Inflammatory macrophage (primary cell): ENCODE measurements at regions not wholly inside any gene's neighbourhood (a gene's known extent, or its start where the extent isn't known, plus 50 kb on each side); places are given as distances from the start of the nearest gene placed in this dataset.

Experiments used
- DNase-seq, 2 donors: peaks; one replicate each; pipeline ENCODE4 v3.0.0-alpha.2; 2020 to 2022

DNA sequence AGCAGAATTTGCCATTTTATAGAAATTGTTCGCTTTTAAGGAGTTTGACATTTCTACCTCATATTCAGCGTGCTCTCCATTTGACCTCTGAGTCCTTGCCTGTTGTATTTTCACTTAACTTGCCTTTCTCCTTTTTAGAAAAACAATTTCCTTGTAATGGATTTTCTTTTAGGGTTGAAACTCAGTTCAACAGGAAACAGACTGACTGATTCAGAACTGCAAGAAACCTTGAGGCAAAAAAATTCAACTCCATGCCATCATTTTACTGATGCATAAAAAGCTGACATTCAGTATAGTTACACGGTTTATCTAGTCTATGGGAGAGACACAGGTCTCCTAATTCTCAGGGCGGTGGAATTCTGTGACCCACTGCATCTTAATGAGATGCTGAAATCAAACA lies 59.8 kb downstream of the MRPS30 start:
- DNase-seq = no peak

- no peak for DNase-seq
These were observed 61.2 kb downstream of the MRPS30 start for GRCh38 chr5:44869928-44870327.

- no peak for DNase-seq
These were observed 61.7 kb downstream of the MRPS30 start for GRCh38 chr5:44870430-44870829.

DNA sequence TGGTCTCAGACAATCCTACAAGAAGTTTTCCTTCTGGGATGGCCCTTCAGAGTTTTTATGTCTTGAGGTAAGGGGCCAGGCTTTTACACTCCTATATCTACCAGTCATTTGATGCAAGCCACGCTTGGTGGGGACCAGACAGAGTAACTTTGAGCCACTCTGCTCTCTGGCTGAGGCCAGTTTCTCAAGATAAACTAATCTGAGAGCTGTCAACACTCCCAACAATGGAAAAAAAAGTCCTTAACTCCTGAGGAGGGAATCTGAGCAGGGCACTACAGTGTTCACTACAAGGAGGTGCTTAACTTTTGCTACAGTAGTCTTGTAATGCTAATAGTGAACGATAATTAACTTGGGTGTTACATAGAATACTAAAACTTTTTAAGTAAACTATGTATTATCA lies 62.7 kb downstream of the MRPS30 start:
- DNase-seq = no peak

- DNase-seq = no peak
These were observed 67.2 kb downstream of the MRPS30 start for GRCh38 chr5:44875661-44876605.

- no peak for DNase-seq
These were observed 72.5 kb downstream of the MRPS30 start for GRCh38 chr5:44881266-44881665.

GRCh38 chr5:44884036-44884435 lies 75.3 kb downstream of the MRPS30 start:
- DNase-seq = no peak

DNA sequence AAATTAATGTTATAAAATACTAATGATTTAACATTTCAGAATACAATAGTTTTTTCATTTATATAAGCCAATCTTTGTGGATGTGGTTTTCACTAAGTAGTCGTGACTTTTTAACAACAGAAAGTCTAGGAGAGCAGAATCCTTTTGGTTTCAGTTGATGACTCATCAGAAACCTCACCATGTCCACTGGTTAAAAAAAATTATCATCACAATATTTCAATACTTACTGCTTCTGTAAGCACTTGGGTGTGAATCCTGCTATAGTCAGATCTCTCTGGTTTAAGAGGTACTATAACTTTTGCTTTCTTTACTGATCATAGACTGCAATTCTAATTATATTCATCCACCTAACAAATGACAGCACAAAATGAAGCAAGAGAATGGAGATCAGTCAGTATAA lies 77.2 kb downstream of the MRPS30 start:
- no peak for DNase-seq

GRCh38 chr5:44887722-44888121 lies 79.0 kb downstream of the MRPS30 start:
- no peak for DNase-seq

- DNase-seq = no peak
These were observed 79.7 kb downstream of the MRPS30 start for GRCh38 chr5:44888435-44888834.

DNA sequence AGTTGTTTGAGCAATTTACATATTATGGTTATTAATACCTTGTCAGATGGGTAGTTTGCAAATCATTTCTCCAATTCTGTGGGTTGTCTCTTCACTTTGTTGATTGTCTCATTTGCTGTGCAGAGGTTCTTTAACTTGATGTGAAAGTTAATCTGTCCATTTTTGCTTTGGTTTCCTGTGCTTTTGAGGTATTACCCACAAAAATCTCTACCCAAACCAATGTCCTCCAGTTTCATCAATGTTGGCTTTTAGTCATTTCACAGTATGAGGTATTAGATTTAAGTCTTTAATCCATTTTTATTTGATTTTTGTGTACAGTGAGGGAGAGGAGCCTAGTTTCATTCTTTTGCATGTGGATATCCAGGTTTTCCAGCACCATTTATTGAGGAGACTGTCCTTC lies 82.4 kb downstream of the MRPS30 start:
- no peak for DNase-seq

DNA sequence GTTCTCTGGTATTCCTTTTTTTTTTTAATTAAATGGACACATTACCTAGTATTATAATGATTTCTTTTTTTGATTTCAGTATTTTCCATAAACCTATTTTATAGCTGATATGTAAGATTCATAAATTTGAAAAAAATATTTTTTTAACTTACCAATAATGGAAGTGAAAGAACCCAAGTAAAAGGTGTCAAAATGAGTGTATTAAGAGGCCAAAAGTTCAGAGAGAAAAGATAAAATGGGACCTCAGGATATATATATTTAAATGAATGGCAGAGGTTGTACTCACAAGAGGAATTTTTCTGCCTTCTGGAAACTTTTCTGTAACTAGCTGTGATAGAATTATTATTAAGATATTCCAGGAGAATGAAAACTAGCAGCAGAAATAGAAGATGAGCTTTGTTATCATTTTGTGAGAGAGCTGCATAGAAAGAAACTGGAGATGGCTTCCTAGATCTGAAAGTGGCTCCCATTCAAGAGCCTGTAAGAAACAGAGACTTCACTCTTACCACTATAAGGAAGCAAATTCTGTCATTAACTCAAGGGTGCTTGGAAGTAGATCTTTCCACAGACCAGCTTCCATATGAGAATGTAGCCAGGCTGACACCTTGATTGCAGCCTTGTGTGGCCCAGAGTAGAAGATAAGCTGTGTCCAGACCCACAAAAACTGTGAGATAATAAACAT lies 91.7 kb downstream of the MRPS30 start:
- no peak for DNase-seq

GRCh38 chr5:44907396-44907795 lies 98.6 kb downstream of the MRPS30 start:
- DNase-seq = no peak

DNA sequence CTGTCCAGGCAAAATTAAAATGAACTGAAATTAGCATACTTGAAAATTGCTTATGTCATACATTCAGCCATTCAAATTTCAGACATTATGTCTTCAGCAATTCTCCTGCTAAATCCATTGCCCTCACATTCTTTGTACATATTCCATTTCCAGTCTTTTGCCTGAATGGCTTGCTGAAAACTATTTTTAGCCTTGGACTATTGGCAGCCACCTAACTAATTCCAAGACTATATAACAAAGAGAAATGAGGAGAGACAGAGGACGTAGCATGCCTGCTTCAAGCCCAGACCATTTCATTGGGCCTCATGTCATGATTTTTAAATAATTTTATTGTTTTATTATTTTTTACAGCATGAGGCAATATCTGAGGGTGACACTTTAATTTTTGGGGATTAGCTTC lies 100.3 kb downstream of the MRPS30 start:
- no peak for DNase-seq

- no peak for DNase-seq
These were observed 102.8 kb downstream of the MRPS30 start for GRCh38 chr5:44911501-44911900.

GRCh38 chr5:44914221-44914620 lies 105.5 kb downstream of the MRPS30 start:
- DNase-seq = no peak

DNA sequence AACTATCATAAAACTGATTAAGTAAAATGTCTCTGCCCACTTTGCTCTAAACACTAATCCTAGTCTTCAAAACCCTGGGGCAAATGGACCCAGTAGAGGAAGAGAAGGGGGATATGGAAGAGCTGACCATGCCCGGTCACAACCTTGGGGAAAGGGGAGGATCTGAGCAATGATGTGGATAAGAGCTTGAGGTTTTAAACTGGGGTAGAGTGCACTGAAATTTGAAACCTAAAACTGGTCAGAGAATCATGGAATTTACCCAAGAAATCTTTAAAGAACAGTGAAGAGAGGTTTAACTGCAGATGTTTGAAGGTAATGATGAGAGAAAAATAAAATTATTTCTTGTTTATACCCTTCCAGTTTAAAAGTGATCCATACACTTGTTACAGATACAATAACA lies 110.8 kb downstream of the MRPS30 start:
- no peak for DNase-seq

- DNase-seq = no peak
These were observed 118.5 kb downstream of the MRPS30 start for GRCh38 chr5:44927115-44927733.

- no peak for DNase-seq
These were observed 124.3 kb downstream of the MRPS30 start for GRCh38 chr5:44932922-44933585.

DNA sequence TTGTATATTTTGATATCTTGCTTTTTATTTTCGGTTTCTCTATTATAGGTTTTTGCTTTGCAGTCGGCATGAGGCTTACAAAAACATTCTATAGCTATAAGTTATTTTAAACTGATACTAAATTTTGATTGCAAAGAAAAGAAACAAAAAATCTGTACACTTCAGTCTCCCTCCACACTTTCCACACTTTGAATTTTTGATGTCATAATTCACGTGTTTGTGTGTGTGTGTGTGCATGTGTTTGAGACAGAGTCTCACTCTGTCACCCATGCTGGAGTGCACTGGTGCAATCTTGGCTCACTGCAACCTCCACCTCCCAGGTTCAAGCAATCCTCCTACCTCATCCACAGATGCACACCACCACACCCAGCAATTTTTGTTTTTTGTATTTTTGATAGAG lies 124.9 kb downstream of the MRPS30 start:
- DNase-seq = no peak

GRCh38 chr5:44935262-44935661 lies 126.5 kb downstream of the MRPS30 start:
- no peak for DNase-seq

DNA sequence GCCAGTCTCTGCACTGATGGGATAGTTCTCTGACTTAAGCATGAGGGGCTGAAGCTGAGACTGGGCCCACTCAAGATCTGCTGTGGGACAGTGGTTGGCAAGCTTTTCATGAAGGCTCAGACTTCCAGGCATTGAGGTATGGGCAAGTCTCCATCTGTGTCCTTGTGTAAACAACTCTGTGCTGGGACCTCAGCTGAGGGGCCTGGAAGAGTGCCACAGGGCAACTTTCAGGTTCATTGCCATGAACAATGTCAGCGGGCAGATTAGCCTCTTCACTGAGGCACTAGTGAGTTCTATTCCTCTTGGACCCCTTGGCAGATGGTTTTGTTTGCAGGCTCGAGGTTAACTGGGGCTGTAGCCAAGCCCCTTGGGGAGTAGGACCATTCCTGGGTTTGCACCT lies 127.1 kb downstream of the MRPS30 start:
- DNase-seq = no peak

- DNase-seq = no peak
These were observed 133.8 kb downstream of the MRPS30 start for GRCh38 chr5:44942524-44943001.
